K562 (cell line): ENCODE measurements at regions not wholly inside any gene's neighbourhood (a gene's known extent, or its start where the extent isn't known, plus 50 kb on each side); places are given as distances from the start of the nearest gene placed in this dataset.

Source experiments
- ADNP ChIP-seq: fragments of 200-800 bp; sonication (Bioruptor generic); IDR thresholded peaks from 2 replicates; pipeline ENCODE4 v1.6.1; 2016; ENCODE audit warnings: missing genetic modification characterization, missing compliant biosample characterization
- CBX2 ChIP-seq: fragments of 200-600 bp; sonication (generic); IDR thresholded peaks from one replicate; pipeline ENCODE4 v1.6.1; 2012; ENCODE audit warnings: mild to moderate bottlenecking, low read length, inconsistent platforms; ENCODE audit not compliant: insufficient read depth, poor library complexity, severe bottlenecking
- E2F1 ChIP-seq: sonication (generic); formaldehyde crosslinking; IDR thresholded peaks from 2 replicates; pipeline ENCODE4 v1.8.1; 2023; ENCODE audit warnings: mild to moderate bottlenecking, missing genetic modification reagents, moderate library complexity
- ELF1 ChIP-seq: fragments of 200-800 bp; sonication (Bioruptor generic); IDR thresholded peaks from 2 replicates; pipeline ENCODE4 v1.6.1; 2016; ENCODE audit warnings: missing genetic modification characterization, missing compliant biosample characterization
- GABPB2 ChIP-seq: fragments of 250-450 bp; sonication (Bioruptor Pico); conservative IDR thresholded peaks from 2 replicates; pipeline ENCODE4 v1.5.1; 2021; ENCODE audit warnings: mild to moderate bottlenecking
- GTF2F1 ChIP-seq: IDR thresholded peaks from 2 replicates; pipeline ENCODE4 v1.6.1; 2011; ENCODE audit warnings: low read depth, low read length, improper control_type of control experiment
- ID3 ChIP-seq, 2 experiments: fragments of 250-450 bp in 1 of 2; fragments of 450-650 bp in 1 of 2; sonication (Bioruptor Pico) in 1 of 2; IDR thresholded peaks; 2 replicates each; pipeline versions ENCODE4 v1.6.1 to v1.8.0; 2016 to 2021; ENCODE audit warnings: mild to moderate bottlenecking in 2 of 2, moderate library complexity in 2 of 2, missing compliant biosample characterization in 1 of 2, missing genetic modification characterization in 1 of 2
- KDM4B ChIP-seq, 2 experiments: fragments of 450-650 bp in 1 of 2; sonication (generic) in 1 of 2; IDR thresholded peaks; 2 replicates each; pipeline ENCODE4 v1.6.1; 2016 to 2017; ENCODE audit warnings: borderline replicate concordance in 2 of 2, antibody characterized with exemption in 1 of 2, low read depth in 1 of 2, mild to moderate bottlenecking in 1 of 2
- MTA3 ChIP-seq: fragments of 450-650 bp; formaldehyde crosslinking; IDR thresholded peaks from 2 replicates; pipeline ENCODE4 v1.6.1; 2017; ENCODE audit warnings: mild to moderate bottlenecking, borderline replicate concordance
- MYNN ChIP-seq, 2 experiments: sonication (generic); formaldehyde crosslinking in 1 of 2; IDR thresholded peaks; 2 replicates each; pipeline versions ENCODE4 v1.5.0 to v1.6.1; 2016 to 2020; ENCODE audit warnings: antibody characterized with exemption in 1 of 2, missing genetic modification reagents in 1 of 2
- NFXL1 ChIP-seq: fragments of 450-650 bp; formaldehyde crosslinking; IDR thresholded peaks from 2 replicates; pipeline ENCODE4 v1.4.0; 2021; ENCODE audit warnings: mild to moderate bottlenecking
- SLC30A9 ChIP-seq: fragments of 250-450 bp; sonication (Bioruptor Pico); IDR thresholded peaks from 2 replicates; pipeline ENCODE4 v1.8.0; 2022; ENCODE audit warnings: mild to moderate bottlenecking, moderate library complexity
- SMAD3 ChIP-seq: fragments of 450-650 bp; formaldehyde crosslinking; conservative IDR thresholded peaks from 2 replicates; pipeline ENCODE4 v1.4.0; 2020; ENCODE audit warnings: mild to moderate bottlenecking
- SMARCB1 ChIP-seq: IDR thresholded peaks from 2 replicates; pipeline ENCODE4 v1.6.1; 2011; ENCODE audit warnings: improper control_type of control experiment, low read depth; ENCODE audit not compliant: insufficient read length
- SRSF7 ChIP-seq: fragments of 200-400 bp; formaldehyde crosslinking; optimal IDR thresholded peaks from 2 replicates; pipeline ENCODE3; 2017; ENCODE audit warnings: mild to moderate bottlenecking, low read depth, low read length
- ZKSCAN1 ChIP-seq: fragments of 150-350 bp; IDR thresholded peaks from 2 replicates; pipeline ENCODE4 v1.6.1; 2016; ENCODE audit warnings: low read depth, low read length
- ZNF197 ChIP-seq: fragments of 200-800 bp; sonication (Bioruptor generic); IDR thresholded peaks from 2 replicates; pipeline ENCODE4 v1.6.1; 2016; ENCODE audit warnings: low read depth, missing genetic modification characterization, missing compliant biosample characterization
- ZNF253 ChIP-seq: fragments of 250-450 bp; sonication (Bioruptor Pico); conservative IDR thresholded peaks from 2 replicates; pipeline ENCODE4 v1.6.1; 2021; ENCODE audit warnings: mild to moderate bottlenecking
- ZNF668 ChIP-seq: fragments of 250-450 bp; sonication (Bioruptor Pico); IDR thresholded peaks from 2 replicates; pipeline ENCODE4 v1.8.0; 2022; ENCODE audit warnings: mild to moderate bottlenecking, inconsistent platforms
- TF ChIP-seq, protein P1 (sequence below): sonication (generic); IDR thresholded peaks from 2 replicates; pipeline ENCODE4 v1.6.1; 2016
- TF ChIP-seq, protein P2 (sequence below): fragments of 250-450 bp; sonication (Bioruptor Pico); IDR thresholded peaks from 2 replicates; pipeline ENCODE4 v1.4.0; 2020; ENCODE audit warnings: borderline replicate concordance
- TF ChIP-seq, protein P3 (sequence below): sonication (generic); formaldehyde crosslinking; IDR thresholded peaks from 2 replicates; pipeline ENCODE4 v1.9.0; 2022; ENCODE audit warnings: mild to moderate bottlenecking, missing genetic modification reagents
- TF ChIP-seq, protein P4 (sequence below): fragments of 250-450 bp; sonication (Bioruptor Pico); IDR thresholded peaks from 2 replicates; pipeline ENCODE4 v1.5.0; 2021

- TF ChIP-seq ZNF253 (no peak), CBX2 (no peak), ELF1 (no peak), SMARCB1 (no peak), ZNF197 (CRISPR knock-in tag) (no peak), KDM4B (IDR thresholded peaks at IDR 0.05; ENCODE audit: borderline replicate concordance in 2 of 2, low read depth in 1 of 2) (no peak), MYNN (IDR thresholded peaks at IDR 0.05) (no peak), MYNN (CRISPR knock-in tag; IDR thresholded peaks at IDR 0.05) (no peak), ZKSCAN1 (no peak), ID3 (CRISPR knock-in tag; IDR thresholded peaks at IDR 0.05) (no peak), ID3 (tag; IDR thresholded peaks at IDR 0.05) (no peak), ADNP (tag) (no peak), GABPB2 (CRISPR knock-in tag) (no peak), NFXL1 (CRISPR knock-in tag) (no peak), E2F1 (CRISPR knock-in tag) (no peak), SRSF7 (no peak), SMAD3 (0 out of 2 replicates have a peak, but pooled peaks have one; percentile 37), SLC30A9 (CRISPR knock-in tag) (no peak), GTF2F1 (no peak), MTA3 (no peak), ZNF668 (CRISPR knock-in tag) (no peak)
- TF ChIP-seq, protein P1, sequence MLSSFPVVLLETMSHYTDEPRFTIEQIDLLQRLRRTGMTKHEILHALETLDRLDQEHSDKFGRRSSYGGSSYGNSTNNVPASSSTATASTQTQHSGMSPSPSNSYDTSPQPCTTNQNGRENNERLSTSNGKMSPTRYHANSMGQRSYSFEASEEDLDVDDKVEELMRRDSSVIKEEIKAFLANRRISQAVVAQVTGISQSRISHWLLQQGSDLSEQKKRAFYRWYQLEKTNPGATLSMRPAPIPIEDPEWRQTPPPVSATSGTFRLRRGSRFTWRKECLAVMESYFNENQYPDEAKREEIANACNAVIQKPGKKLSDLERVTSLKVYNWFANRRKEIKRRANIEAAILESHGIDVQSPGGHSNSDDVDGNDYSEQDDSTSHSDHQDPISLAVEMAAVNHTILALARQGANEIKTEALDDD = 0 out of 2 replicates have a peak, but pooled peaks have one; percentile 40
- TF ChIP-seq, protein P2, sequence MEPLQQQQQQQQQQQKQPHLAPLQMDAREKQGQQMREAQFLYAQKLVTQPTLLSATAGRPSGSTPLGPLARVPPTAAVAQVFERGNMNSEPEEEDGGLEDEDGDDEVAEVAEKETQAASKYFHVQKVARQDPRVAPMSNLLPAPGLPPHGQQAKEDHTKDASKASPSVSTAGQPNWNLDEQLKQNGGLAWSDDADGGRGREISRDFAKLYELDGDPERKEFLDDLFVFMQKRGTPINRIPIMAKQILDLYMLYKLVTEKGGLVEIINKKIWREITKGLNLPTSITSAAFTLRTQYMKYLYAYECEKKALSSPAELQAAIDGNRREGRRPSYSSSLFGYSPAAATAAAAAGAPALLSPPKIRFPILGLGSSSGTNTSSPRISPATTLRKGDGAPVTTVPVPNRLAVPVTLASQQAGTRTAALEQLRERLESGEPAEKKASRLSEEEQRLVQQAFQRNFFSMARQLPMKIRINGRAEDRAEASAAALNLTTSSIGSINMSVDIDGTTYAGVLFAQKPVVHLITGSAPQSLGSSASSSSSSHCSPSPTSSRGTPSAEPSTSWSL = no peak
- TF ChIP-seq, protein P3, sequence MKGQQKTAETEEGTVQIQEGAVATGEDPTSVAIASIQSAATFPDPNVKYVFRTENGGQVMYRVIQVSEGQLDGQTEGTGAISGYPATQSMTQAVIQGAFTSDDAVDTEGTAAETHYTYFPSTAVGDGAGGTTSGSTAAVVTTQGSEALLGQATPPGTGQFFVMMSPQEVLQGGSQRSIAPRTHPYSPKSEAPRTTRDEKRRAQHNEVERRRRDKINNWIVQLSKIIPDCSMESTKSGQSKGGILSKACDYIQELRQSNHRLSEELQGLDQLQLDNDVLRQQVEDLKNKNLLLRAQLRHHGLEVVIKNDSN (CRISPR knock-in tag) = no peak
- TF ChIP-seq, protein P4, sequence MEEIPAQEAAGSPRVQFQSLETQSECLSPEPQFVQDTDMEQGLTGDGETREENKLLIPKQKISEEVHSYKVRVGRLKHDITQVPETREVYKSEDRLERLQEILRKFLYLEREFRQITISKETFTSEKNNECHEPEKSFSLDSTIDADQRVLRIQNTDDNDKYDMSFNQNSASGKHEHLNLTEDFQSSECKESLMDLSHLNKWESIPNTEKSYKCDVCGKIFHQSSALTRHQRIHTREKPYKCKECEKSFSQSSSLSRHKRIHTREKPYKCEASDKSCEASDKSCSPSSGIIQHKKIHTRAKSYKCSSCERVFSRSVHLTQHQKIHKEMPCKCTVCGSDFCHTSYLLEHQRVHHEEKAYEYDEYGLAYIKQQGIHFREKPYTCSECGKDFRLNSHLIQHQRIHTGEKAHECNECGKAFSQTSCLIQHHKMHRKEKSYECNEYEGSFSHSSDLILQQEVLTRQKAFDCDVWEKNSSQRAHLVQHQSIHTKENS (CRISPR knock-in tag) = no peak
Measured at GRCh38 chr7:84829719-84830118, 357.1 kb downstream of the SEMA3D start (continued).
